GM12878 (cell line): ENCODE measurements at regions not wholly inside any gene's neighbourhood (a gene's known extent, or its start where the extent isn't known, plus 50 kb on each side); places are given as distances from the start of the nearest gene placed in this dataset.

Experiments used
- ATAC-seq: fragments of 200-7000 bp; cut with Tn5 transposase; 3 replicates; pipeline ENCODE4 v1.9.1; 2020; ENCODE audit warnings: mild to moderate bottlenecking, moderate library complexity
- BruUV-seq: library from RNA; stranded (reverse); fragments of 400-500 nt; replicated peaks from 2 replicates; lab custom pipeline; 2021; lab: Mats Ljungman, UMichigan
- CTCF ChIA-PET: fragments of 300-600 bp; sonication (Branson Sonifier 250); formaldehyde crosslinking; extraction: SDS; loops from one replicate; lab custom pipeline; 2021; ENCODE audit warnings: inconsistent platforms; lab: Yijun Ruan, JAX
- POLR2A ChIA-PET: fragments of 350-600 bp; formaldehyde crosslinking; extraction: SDS; loops from one replicate; lab custom pipeline; 2021; ENCODE audit warnings: inconsistent platforms; lab: Charles Lee
- RAD21 ChIA-PET: fragments of 300-600 bp; sonication (Branson Sonifier 250); formaldehyde crosslinking; loops from one replicate; lab custom pipeline; 2023; ENCODE audit warnings: antibody characterized with exemption; ENCODE audit not compliant: unreplicated experiment; lab: Charles Lee
- SMC1A ChIA-PET: fragments of 300-600 bp; sonication (Branson Sonifier 250); formaldehyde crosslinking; loops from one replicate; lab custom pipeline; 2023; ENCODE audit not compliant: unreplicated experiment, uncharacterized antibody; lab: Charles Lee
- DNase-seq: peaks from one replicate; pipeline ENCODE4 v3.0.0-alpha.2; 2011; ENCODE audit warnings: low read depth, low spot score
- FAIRE-seq: peaks from 3 replicates; lab custom pipeline; 2011; peaks lifted over from hg19 to GRCh38; lab: Jason Lieb, UNC
- H2AFZ ChIP-seq: 2 replicates; pipeline ENCODE4 v1.6.0; 2011; ENCODE audit warnings: low read depth, low read length, control low read depth; ENCODE audit not compliant: control insufficient read depth
- H3K27ac ChIP-seq: 2 replicates; pipeline ENCODE4 v1.5.1; 2011; ENCODE audit warnings: control low read depth; ENCODE audit not compliant: control insufficient read depth, insufficient read depth
- H3K27me3 ChIP-seq, 2 experiments: replicated peaks in 1 of 2; 2 replicates each; pipeline versions ENCODE4 v1.6.0 to v1.6.1; 2011; ENCODE audit warnings: low read length in 1 of 2; ENCODE audit not compliant: control insufficient read depth in 2 of 2, insufficient read depth in 2 of 2
- H3K36me3 ChIP-seq, 2 experiments: 2 replicates each; pipeline ENCODE4 v1.5.1; 2011; ENCODE audit warnings: low read length in 1 of 2; ENCODE audit not compliant: control insufficient read depth in 2 of 2, insufficient read depth in 2 of 2
- H3K4me1 ChIP-seq: 2 replicates; pipeline ENCODE4 v1.6.1; 2011; ENCODE audit warnings: mild to moderate bottlenecking, low read length, moderate library complexity, mixed read lengths; ENCODE audit not compliant: control insufficient read depth, insufficient read depth
- H3K4me2 ChIP-seq: 2 replicates; pipeline ENCODE4 v1.6.0; 2011; ENCODE audit warnings: control low read depth; ENCODE audit not compliant: control insufficient read depth, insufficient read depth
- H3K4me3 ChIP-seq: fragments of 200-600 bp; sonication (generic); 2 replicates; pipeline ENCODE4 v1.5.1; 2016
- H3K79me2 ChIP-seq: 2 replicates; pipeline ENCODE4 v1.6.0; 2011; ENCODE audit warnings: low read length; ENCODE audit not compliant: control insufficient read depth, insufficient read depth
- H3K9ac ChIP-seq: 2 replicates; pipeline ENCODE4 v1.8.0; 2011; ENCODE audit warnings: low read length, control low read depth, mixed read lengths; ENCODE audit not compliant: control insufficient read depth, insufficient read depth
- H3K9me3 ChIP-seq: replicated peaks from 3 replicates; pipeline ENCODE4 v1.5.1; 2011; ENCODE audit warnings: mild to moderate bottlenecking, low read length; ENCODE audit not compliant: control insufficient read depth, insufficient read depth
- H4K20me1 ChIP-seq: 2 replicates; pipeline ENCODE4 v1.6.0; 2011; ENCODE audit not compliant: control insufficient read depth, insufficient read depth
- ASH2L ChIP-seq: fragments of 300-600, 200-600 bp; sonication (generic); IDR thresholded peaks from 2 replicates; pipeline ENCODE4 v1.6.1; 2017; ENCODE audit warnings: low read depth, mild to moderate bottlenecking, borderline replicate concordance
- ATF7 ChIP-seq: fragments of 450-650 bp; IDR thresholded peaks from 2 replicates; pipeline ENCODE4 v1.6.1; 2016; ENCODE audit warnings: low read depth, mild to moderate bottlenecking
- BACH1 ChIP-seq: fragments of 450-650 bp; IDR thresholded peaks from 2 replicates; pipeline ENCODE4 v1.6.1; 2017; ENCODE audit warnings: mild to moderate bottlenecking, borderline replicate concordance
- HDAC6 ChIP-seq: fragments of 200-600 bp; sonication (generic); IDR thresholded peaks from one replicate; pipeline ENCODE4 v1.8.0; 2017; ENCODE audit warnings: antibody characterized with exemption; ENCODE audit not compliant: unreplicated experiment
- KDM1A ChIP-seq: fragments of 200-600 bp; sonication (generic); IDR thresholded peaks from 2 replicates; pipeline ENCODE4 v1.6.1; 2016; ENCODE audit warnings: borderline replicate concordance
- NR2C2 ChIP-seq: IDR thresholded peaks from 2 replicates; pipeline ENCODE4 v1.6.1; 2011; ENCODE audit warnings: borderline replicate concordance, low read depth; ENCODE audit not compliant: control insufficient read depth, insufficient read length
- RELA ChIP-seq: fragments of 450-650 bp; IDR thresholded peaks from 2 replicates; pipeline ENCODE4 v1.8.0; 2014; ENCODE audit warnings: borderline replicate concordance; ENCODE audit not compliant: partially characterized antibody
- SRF ChIP-seq, 2 experiments: IDR thresholded peaks; 2 replicates each; pipeline ENCODE4 v1.6.1; 2011; ENCODE audit warnings: low read depth in 2 of 2, low read length in 2 of 2, mild to moderate bottlenecking in 1 of 2, moderate library complexity in 1 of 2
- TBL1XR1 ChIP-seq: IDR thresholded peaks from 2 replicates; pipeline ENCODE4 v1.6.1; 2012; ENCODE audit warnings: low read depth, low read length, improper control_type of control experiment
- YBX1 ChIP-seq: fragments of 450-650 bp; IDR thresholded peaks from 2 replicates; pipeline ENCODE4 v1.6.1; 2016; ENCODE audit warnings: antibody characterized with exemption
- ZNF274 ChIP-seq: IDR thresholded peaks from one replicate; pipeline ENCODE4 v1.8.0; 2011; ENCODE audit not compliant: insufficient read length, insufficient read depth
- WGBS: methylation state at CpG from one replicate; pipeline ENCODE4 v1.1.6; 2016; ENCODE audit warnings: low lambda C conversion rate; ENCODE audit not compliant: insufficient replicate concordance, insufficient coverage; ENCODE audit errors: missing lambda C conversion rate; 5-methylcytosine and 5-hydroxymethylcytosine counted together
- in situ Hi-C: fragments of 300-500 bp; cut with MboI; formaldehyde crosslinking; loops from 9 replicates; pipeline ENCODE4 v1.14.3; 2018; ENCODE audit warnings: mixed read lengths
- intact Hi-C: fragments of 100-400 bp; cut with micrococcal nuclease; formaldehyde crosslinking; loops from one replicate; pipeline ENCODE4 v1.14.2; 2022; ENCODE audit not compliant: unreplicated experiment
- TF ChIP-seq, protein P1 (sequence below): fragments of 150-350 bp; IDR thresholded peaks from 2 replicates; pipeline ENCODE4 v1.6.1; 2016; ENCODE audit warnings: low read depth, low read length
- TF ChIP-seq, protein P2 (sequence below): fragments of 450-650 bp; IDR thresholded peaks from 2 replicates; pipeline ENCODE4 v1.6.1; 2017; ENCODE audit warnings: mild to moderate bottlenecking, low read depth, inconsistent platforms; ENCODE audit not compliant: poor library complexity, severe bottlenecking
- TF ChIP-seq, protein P3 (sequence below): IDR thresholded peaks from 2 replicates; pipeline ENCODE4 v1.6.1; 2011; ENCODE audit warnings: borderline replicate concordance, low read depth, mild to moderate bottlenecking, moderate library complexity, low read length; ENCODE audit not compliant: insufficient read depth, poor library complexity, severe bottlenecking
- TF ChIP-seq, protein P4 (sequence below): fragments of 450-650 bp; IDR thresholded peaks from 2 replicates; pipeline ENCODE4 v1.6.1; 2017; ENCODE audit warnings: antibody characterized with exemption, mild to moderate bottlenecking, moderate library complexity

DNA sequence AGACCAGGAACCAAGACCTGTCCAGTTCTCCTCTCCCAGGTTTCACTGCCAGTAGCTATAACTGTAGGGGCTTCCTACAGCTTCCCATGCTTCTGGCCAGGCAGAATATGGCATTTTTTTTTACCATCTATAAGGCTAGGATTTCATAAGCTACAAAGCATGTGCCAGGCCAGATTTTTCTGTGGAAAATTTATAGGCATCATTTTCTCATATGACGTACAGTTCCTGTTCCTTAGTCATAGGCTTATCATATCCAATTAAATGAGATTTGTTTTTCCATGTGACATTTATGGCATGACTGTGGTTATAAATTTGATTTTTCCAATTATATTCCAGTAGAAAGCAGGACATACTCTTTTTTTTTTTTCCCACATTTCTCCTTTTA lies 208.6 kb upstream of the NPY start:
- Histone ChIP-seq H3K9ac (no peak overlapping the region), H4K20me1 (no peaks in the 10 kb centered on the region), H3K4me3 (no peak overlapping the region), H3K79me2 (no peaks in the 10 kb centered on the region), H3K4me2 (no peak overlapping the region), H3K4me1 (no peaks in the 10 kb centered on the region), H3K27ac (no peak overlapping the region), H2AFZ (no peak overlapping the region), H3K27me3 (no peaks in the 10 kb centered on the region), H3K36me3 (no peaks in the 10 kb centered on the region), H3K9me3 (no peaks in the 10 kb centered on the region)
- in situ Hi-C loops = no loop called here
- 54% methylated on average over 1 of the region's 1 CpG for WGBS
- DNase-seq = no peak
- RAD21 ChIA-PET = no interaction called here
- SMC1A ChIA-PET = interaction anchor here (1.1 kb wide), 1 partner anchor 10 kb away, joined by 3 read pairs; no protein-coding TSS in a partner anchor
- intact Hi-C loops = no loop called here
- POLR2A ChIA-PET = no interaction called here
- CTCF ChIA-PET = no interaction called here
- BruUV-seq = no TSS peak
- ATAC-seq = no peak
- FAIRE-seq = no peak
- TF ChIP-seq ZNF274 (no peak), TBL1XR1 (no peak), BACH1 (no peak), NR2C2 (no peak), SRF (IDR thresholded peaks at IDR 0.05; ENCODE audit: low read depth in 2 of 2, low read length in 2 of 2) (no peak), ASH2L (no peak), ATF7 (no peak), YBX1 (no peak), KDM1A (no peak), HDAC6 (no peak), RELA (no peak)
- TF ChIP-seq, protein P1, sequence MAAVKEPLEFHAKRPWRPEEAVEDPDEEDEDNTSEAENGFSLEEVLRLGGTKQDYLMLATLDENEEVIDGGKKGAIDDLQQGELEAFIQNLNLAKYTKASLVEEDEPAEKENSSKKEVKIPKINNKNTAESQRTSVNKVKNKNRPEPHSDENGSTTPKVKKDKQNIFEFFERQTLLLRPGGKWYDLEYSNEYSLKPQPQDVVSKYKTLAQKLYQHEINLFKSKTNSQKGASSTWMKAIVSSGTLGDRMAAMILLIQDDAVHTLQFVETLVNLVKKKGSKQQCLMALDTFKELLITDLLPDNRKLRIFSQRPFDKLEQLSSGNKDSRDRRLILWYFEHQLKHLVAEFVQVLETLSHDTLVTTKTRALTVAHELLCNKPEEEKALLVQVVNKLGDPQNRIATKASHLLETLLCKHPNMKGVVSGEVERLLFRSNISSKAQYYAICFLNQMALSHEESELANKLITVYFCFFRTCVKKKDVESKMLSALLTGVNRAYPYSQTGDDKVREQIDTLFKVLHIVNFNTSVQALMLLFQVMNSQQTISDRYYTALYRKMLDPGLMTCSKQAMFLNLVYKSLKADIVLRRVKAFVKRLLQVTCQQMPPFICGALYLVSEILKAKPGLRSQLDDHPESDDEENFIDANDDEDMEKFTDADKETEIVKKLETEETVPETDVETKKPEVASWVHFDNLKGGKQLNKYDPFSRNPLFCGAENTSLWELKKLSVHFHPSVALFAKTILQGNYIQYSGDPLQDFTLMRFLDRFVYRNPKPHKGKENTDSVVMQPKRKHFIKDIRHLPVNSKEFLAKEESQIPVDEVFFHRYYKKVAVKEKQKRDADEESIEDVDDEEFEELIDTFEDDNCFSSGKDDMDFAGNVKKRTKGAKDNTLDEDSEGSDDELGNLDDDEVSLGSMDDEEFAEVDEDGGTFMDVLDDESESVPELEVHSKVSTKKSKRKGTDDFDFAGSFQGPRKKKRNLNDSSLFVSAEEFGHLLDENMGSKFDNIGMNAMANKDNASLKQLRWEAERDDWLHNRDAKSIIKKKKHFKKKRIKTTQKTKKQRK = no peak
- TF ChIP-seq, protein P2, sequence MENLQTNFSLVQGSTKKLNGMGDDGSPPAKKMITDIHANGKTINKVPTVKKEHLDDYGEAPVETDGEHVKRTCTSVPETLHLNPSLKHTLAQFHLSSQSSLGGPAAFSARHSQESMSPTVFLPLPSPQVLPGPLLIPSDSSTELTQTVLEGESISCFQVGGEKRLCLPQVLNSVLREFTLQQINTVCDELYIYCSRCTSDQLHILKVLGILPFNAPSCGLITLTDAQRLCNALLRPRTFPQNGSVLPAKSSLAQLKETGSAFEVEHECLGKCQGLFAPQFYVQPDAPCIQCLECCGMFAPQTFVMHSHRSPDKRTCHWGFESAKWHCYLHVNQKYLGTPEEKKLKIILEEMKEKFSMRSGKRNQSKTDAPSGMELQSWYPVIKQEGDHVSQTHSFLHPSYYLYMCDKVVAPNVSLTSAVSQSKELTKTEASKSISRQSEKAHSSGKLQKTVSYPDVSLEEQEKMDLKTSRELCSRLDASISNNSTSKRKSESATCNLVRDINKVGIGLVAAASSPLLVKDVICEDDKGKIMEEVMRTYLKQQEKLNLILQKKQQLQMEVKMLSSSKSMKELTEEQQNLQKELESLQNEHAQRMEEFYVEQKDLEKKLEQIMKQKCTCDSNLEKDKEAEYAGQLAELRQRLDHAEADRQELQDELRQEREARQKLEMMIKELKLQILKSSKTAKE = no peak
- TF ChIP-seq, protein P3, sequence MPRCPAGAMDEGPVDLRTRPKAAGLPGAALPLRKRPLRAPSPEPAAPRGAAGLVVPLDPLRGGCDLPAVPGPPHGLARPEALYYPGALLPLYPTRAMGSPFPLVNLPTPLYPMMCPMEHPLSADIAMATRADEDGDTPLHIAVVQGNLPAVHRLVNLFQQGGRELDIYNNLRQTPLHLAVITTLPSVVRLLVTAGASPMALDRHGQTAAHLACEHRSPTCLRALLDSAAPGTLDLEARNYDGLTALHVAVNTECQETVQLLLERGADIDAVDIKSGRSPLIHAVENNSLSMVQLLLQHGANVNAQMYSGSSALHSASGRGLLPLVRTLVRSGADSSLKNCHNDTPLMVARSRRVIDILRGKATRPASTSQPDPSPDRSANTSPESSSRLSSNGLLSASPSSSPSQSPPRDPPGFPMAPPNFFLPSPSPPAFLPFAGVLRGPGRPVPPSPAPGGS = no peak
- TF ChIP-seq, protein P4, sequence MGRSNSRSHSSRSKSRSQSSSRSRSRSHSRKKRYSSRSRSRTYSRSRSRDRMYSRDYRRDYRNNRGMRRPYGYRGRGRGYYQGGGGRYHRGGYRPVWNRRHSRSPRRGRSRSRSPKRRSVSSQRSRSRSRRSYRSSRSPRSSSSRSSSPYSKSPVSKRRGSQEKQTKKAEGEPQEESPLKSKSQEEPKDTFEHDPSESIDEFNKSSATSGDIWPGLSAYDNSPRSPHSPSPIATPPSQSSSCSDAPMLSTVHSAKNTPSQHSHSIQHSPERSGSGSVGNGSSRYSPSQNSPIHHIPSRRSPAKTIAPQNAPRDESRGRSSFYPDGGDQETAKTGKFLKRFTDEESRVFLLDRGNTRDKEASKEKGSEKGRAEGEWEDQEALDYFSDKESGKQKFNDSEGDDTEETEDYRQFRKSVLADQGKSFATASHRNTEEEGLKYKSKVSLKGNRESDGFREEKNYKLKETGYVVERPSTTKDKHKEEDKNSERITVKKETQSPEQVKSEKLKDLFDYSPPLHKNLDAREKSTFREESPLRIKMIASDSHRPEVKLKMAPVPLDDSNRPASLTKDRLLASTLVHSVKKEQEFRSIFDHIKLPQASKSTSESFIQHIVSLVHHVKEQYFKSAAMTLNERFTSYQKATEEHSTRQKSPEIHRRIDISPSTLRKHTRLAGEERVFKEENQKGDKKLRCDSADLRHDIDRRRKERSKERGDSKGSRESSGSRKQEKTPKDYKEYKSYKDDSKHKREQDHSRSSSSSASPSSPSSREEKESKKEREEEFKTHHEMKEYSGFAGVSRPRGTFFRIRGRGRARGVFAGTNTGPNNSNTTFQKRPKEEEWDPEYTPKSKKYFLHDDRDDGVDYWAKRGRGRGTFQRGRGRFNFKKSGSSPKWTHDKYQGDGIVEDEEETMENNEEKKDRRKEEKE = no peak
